ENCODE measurements at regions not wholly inside any gene's neighbourhood (a gene's known extent, or its start where the extent isn't known, plus 50 kb on each side); places are given as distances from the start of the nearest gene placed in this dataset.

DNA sequence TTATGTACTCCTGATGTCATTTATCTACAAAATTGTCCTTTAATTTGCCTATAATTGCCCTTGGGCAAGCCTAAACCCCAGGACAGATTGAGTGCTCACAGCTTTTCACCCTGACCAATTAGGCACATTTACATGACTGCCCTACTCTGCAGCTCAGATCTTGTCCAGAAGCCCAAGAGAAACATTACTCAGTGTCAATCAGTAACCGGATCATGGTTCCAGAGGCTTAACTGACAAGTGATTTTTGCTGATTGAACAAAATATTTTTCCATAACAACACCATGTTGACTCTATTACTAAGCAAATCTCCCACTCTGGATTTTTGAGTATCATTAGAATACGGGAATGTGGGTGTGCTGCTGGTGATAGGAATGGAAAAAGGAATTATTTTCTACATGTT lies 465.4 kb upstream of the TNP1 start (continued):
- TF ChIP-seq, protein P1, sequence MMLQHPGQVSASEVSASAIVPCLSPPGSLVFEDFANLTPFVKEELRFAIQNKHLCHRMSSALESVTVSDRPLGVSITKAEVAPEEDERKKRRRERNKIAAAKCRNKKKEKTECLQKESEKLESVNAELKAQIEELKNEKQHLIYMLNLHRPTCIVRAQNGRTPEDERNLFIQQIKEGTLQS (IDR thresholded peaks at IDR 0.05; ENCODE audit: borderline replicate concordance, extremely low read depth, low read depth, low read length) = no peak
- TF ChIP-seq NFIC (IDR thresholded peaks at IDR 0.05; ENCODE audit: low read depth, low read length) = no peak
- no peak for TF ChIP-seq BHLHE40 (IDR thresholded peaks at IDR 0.05; ENCODE audit: borderline replicate concordance in 1 of 2, low read depth in 2 of 2, low read length in 1 of 2)
- no peak for TF ChIP-seq HDGF (IDR thresholded peaks at IDR 0.05)
- no peak for TF ChIP-seq FOS (IDR thresholded peaks at IDR 0.05; ENCODE audit: borderline replicate concordance, extremely low read depth, insufficient read length)
- TF ChIP-seq KDM1A (IDR thresholded peaks at IDR 0.05; ENCODE audit: borderline replicate concordance) = no peak
- no peak for TF ChIP-seq PAX5 (IDR thresholded peaks at IDR 0.05; ENCODE audit: borderline replicate concordance, low read depth, low read length)
- TF ChIP-seq CREM (IDR thresholded peaks at IDR 0.05; ENCODE audit: low read depth) = no peak
- TF ChIP-seq, protein P2, sequence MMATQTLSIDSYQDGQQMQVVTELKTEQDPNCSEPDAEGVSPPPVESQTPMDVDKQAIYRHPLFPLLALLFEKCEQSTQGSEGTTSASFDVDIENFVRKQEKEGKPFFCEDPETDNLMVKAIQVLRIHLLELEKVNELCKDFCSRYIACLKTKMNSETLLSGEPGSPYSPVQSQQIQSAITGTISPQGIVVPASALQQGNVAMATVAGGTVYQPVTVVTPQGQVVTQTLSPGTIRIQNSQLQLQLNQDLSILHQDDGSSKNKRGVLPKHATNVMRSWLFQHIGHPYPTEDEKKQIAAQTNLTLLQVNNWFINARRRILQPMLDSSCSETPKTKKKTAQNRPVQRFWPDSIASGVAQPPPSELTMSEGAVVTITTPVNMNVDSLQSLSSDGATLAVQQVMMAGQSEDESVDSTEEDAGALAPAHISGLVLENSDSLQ (IDR thresholded peaks at IDR 0.05) = no peak

DNA sequence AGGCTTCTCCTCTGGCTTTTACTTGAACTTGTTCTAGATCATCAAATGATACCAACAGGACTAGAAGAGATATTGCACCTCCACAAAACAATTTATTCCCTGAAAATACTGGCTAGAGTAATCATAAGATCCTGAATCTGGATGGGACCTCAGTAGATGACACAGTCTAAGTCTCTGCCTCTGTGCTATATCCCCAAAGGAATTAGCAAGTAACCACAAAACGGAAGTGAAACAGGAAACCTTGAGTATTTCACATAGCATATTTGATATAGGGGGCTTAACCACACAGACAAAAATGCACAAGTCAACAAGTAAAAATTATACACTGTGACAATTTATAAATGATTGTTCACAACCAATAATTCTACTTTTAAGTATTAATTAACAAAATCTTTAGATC lies 456.9 kb upstream of the TNP1 start:
- ChIA-PET RAD21 (ENCODE audit: unreplicated experiment) (no interaction called here), CTCF (interaction anchor here (1.1 kb wide), 1 partner anchor 618 kb away, joined by 3 read pairs; no protein-coding TSS in a partner anchor), SMC1A (ENCODE audit: uncharacterized antibody, unreplicated experiment) (no interaction called here), POLR2A (no interaction called here)
- H3K27ac ChIP-seq (ENCODE audit: control insufficient read depth, insufficient read depth) = no peak overlapping the region
- no peaks in the 10 kb centered on the region for H3K27me3 ChIP-seq (replicated peaks in 1 of 2; ENCODE audit: control insufficient read depth in 2 of 2, insufficient read depth in 2 of 2, low read length in 1 of 2)
- peak; percentile 30 for DNase-seq (ENCODE audit: low read depth, low spot score)
- H4K20me1 ChIP-seq (ENCODE audit: control insufficient read depth, insufficient read depth) = no peaks in the 10 kb centered on the region
- 0% methylated on average over 1 of the region's 1 CpG for WGBS (ENCODE audit: insufficient coverage, insufficient replicate concordance, low lambda C conversion rate, missing lambda C conversion rate)
- H3K4me3 ChIP-seq = no peak overlapping the region
- BruUV-seq (replicated peaks) = no TSS peak
- no peak overlapping the region for H3K9ac ChIP-seq (ENCODE audit: control insufficient read depth, insufficient read depth, low read length)
- in situ Hi-C loops (cut with MboI) (no loop called here), intact Hi-C loops (cut with micrococcal nuclease; ENCODE audit: unreplicated experiment) (no loop called here)
- H3K79me2 ChIP-seq (ENCODE audit: control insufficient read depth, insufficient read depth, low read length) = no peaks in the 10 kb centered on the region
- peak; percentile 88 for ATAC-seq
- no peak overlapping the region for H2AFZ ChIP-seq (ENCODE audit: control insufficient read depth, low read depth, low read length)
- H3K9me3 ChIP-seq (replicated peaks; ENCODE audit: control insufficient read depth, insufficient read depth, low read length) = no peaks in the 10 kb centered on the region; the same call in 2 of the 3 replicates
- no peak overlapping the region for H3K4me2 ChIP-seq (ENCODE audit: control insufficient read depth, insufficient read depth)
- H3K36me3 ChIP-seq (ENCODE audit: control insufficient read depth in 2 of 2, insufficient read depth in 2 of 2, low read length in 1 of 2) = no peaks in the 10 kb centered on the region
- no peaks in the 10 kb centered on the region for H3K4me1 ChIP-seq (ENCODE audit: control insufficient read depth, insufficient read depth, low read length)
- FAIRE-seq = peak; percentile 75
- TF ChIP-seq BCL11A (IDR thresholded peaks at IDR 0.05; ENCODE audit: low read depth, low read length) = 0 out of 2 replicates have a peak, but pooled peaks have one; percentile 36
- TF ChIP-seq CBFB (IDR thresholded peaks at IDR 0.05; ENCODE audit: low read depth) = peak; percentile 65; the same call in 1 of the 2 replicates
- TF ChIP-seq, protein P3, sequence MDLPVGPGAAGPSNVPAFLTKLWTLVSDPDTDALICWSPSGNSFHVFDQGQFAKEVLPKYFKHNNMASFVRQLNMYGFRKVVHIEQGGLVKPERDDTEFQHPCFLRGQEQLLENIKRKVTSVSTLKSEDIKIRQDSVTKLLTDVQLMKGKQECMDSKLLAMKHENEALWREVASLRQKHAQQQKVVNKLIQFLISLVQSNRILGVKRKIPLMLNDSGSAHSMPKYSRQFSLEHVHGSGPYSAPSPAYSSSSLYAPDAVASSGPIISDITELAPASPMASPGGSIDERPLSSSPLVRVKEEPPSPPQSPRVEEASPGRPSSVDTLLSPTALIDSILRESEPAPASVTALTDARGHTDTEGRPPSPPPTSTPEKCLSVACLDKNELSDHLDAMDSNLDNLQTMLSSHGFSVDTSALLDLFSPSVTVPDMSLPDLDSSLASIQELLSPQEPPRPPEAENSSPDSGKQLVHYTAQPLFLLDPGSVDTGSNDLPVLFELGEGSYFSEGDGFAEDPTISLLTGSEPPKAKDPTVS (IDR thresholded peaks at IDR 0.05; ENCODE audit: low read depth, low read length) = no peak
- TF ChIP-seq EED (IDR thresholded peaks at IDR 0.05; ENCODE audit: low read depth) = 0 out of 2 replicates have a peak, but pooled peaks have one; percentile 34
- TF ChIP-seq POLR2AphosphoS2 (IDR thresholded peaks at IDR 0.05; ENCODE audit: low read depth, low read length) = no peak
- TF ChIP-seq, protein P4, sequence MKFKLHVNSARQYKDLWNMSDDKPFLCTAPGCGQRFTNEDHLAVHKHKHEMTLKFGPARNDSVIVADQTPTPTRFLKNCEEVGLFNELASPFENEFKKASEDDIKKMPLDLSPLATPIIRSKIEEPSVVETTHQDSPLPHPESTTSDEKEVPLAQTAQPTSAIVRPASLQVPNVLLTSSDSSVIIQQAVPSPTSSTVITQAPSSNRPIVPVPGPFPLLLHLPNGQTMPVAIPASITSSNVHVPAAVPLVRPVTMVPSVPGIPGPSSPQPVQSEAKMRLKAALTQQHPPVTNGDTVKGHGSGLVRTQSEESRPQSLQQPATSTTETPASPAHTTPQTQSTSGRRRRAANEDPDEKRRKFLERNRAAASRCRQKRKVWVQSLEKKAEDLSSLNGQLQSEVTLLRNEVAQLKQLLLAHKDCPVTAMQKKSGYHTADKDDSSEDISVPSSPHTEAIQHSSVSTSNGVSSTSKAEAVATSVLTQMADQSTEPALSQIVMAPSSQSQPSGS (IDR thresholded peaks at IDR 0.05; ENCODE audit: low read length) = 0 out of 2 replicates have a peak, but pooled peaks have one; percentile 25
- peak; percentile 81 for TF ChIP-seq MEF2B (IDR thresholded peaks at IDR 0.05; ENCODE audit: partially characterized antibody, poor library complexity, severe bottlenecking)
- TF ChIP-seq RUNX3 (IDR thresholded peaks at IDR 0.05; ENCODE audit: low read length) = peak; percentile 96
- no peak for TF ChIP-seq RFX5 (IDR thresholded peaks at IDR 0.05; ENCODE audit: low read depth, low read length)
- TF ChIP-seq NFIC (IDR thresholded peaks at IDR 0.05; ENCODE audit: low read depth, low read length) = 0 out of 2 replicates have a peak, but pooled peaks have one; percentile 46

Measured in GM12878 (cell line).